Kidney capillary endothelial cell (primary cell): ENCODE measurements at regions not wholly inside any gene's neighbourhood (a gene's known extent, or its start where the extent isn't known, plus 50 kb on each side); places are given as distances from the start of the nearest gene placed in this dataset.

ENCODE experiments used
- DNase-seq: peaks from one replicate; pipeline ENCODE4 v3.0.0-alpha.2; 2018; ENCODE audit warnings: low spot score

DNA sequence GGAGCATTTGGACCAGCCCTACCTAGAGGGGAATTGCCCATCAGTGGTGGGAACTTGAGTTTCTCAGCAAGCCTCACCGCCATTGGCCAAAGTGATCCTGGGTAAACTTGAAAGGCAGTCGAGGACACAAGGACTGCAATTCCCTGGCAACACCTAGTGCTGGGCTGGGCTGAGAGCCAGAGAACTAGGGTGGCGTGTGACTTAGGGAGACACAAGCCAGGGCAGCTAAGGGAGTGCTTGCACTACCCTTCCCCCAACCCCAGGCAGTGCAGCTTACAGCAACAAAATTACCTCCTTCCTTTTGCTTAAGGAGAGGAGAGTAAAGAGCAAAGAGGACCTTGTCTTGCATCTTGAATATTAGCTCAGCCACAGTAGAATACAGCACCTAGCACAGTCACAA lies 176.9 kb upstream of the PRMT6 start:
- no peak for DNase-seq

DNA sequence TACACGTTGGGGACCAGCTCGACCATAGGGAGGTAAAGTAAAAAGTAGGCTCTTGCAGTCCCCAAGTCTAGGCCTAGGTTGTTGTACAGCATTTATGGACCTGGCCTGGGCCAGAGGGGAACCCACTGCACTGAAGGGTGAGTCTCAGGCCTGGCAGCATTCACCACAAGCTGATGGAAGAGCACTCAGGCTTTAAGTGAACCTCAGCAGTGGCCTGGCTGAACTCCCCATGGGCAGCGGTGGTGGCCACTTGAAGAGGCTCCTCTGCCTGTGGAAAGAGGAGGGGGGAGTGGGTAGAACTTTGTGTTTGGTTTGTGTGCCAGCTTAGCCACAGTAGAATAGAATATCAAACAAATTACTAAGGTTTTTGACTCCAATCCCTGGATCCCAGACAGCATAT lies 176.2 kb upstream of the PRMT6 start:
- no peak for DNase-seq

DNA sequence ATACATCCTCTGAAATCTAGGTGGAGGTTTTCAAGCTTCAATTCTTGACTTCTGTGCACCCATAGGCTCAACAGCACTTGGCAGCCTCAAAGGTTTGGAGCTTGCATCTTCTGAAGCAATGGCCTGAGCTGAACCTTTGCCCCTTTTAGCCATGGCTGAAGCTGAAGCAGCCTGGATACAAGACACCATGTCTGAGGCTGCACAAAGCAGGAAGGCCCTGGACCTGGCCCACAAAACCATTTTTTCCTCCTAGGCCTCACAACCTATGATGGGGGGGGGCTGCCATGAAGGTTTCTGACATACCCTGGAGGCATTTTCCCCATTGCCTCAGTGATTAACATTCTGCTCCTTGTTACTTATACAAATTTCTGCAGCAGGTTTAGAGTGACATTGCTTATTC lies 173.3 kb upstream of the PRMT6 start:
- no peak for DNase-seq

DNA sequence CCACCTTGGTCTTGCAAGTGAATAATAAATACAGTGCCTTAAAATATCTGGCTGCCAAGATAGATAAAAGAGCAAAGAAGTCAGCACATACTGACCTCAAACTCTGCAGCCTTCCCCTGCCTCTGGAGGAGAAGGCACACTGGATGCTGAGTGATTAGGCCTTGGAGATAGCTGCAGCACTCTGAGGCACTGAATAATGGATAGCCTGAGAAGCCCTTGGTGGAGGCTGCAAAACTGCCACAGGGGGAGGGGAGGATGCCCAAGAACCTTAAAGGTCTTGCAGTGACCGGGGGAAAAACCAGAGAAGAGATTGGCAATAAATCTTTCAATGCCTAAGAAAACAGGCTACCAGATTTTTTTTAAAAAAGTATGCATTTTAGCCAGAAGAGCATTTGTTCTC lies 167.4 kb upstream of the PRMT6 start:
- DNase-seq = no peak

DNA sequence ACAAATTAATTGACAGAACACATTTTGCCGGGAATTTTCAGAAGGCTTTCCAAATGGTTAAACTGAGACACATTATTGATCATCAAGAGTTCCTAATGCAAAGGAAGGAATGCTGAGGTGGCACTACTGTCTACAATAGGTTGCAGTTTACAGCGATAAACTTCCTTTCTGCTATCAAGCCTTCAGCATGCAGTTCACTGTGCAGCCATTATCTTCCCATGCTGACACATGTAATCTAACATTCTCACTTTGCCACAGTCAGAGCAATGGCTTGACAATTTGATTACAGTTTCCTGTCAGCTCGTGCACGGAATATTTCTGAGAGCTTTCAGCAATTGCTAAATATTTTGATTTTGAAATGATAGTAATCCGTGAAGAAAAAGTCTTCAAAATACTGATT lies 166.9 kb upstream of the PRMT6 start:
- DNase-seq = no peak

DNA sequence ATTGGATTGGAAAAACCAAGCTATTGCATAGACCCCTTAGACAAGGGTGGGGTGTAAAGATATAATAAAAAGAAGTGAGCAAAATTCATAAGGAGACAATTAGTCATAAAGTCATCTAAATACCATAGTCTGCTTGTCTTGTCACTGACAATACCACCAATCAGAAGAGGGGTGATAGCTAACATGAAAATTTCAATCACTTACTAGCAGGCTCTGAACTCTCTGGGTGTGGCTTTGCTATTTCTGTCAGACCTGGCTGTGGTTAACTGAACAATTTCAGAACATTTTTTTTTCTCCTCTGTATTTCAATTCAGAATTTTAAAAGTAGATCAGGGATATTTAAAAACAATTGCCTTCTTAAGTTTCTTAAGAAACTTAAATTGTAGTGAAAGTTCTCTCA lies 158.5 kb upstream of the PRMT6 start:
- no peak for DNase-seq

DNA sequence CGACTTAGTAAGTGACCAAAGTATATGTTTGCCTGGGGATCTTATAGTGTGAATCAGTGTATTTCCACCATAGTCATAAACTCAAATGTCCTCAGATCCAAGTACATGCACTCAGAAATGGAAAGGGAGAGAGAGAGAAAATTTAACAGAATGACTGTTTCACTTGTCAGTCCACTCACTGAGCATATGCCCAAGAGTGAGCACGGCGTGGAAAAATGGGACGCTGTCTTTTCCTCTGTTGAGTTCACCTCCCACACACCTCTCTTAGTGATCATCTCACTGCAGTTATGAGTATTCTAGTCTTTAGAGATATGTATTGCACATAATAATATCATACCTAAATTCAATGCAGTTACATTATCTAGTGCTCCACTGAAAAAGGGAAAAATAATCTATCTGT lies 156.8 kb upstream of the PRMT6 start:
- no peak for DNase-seq

DNA sequence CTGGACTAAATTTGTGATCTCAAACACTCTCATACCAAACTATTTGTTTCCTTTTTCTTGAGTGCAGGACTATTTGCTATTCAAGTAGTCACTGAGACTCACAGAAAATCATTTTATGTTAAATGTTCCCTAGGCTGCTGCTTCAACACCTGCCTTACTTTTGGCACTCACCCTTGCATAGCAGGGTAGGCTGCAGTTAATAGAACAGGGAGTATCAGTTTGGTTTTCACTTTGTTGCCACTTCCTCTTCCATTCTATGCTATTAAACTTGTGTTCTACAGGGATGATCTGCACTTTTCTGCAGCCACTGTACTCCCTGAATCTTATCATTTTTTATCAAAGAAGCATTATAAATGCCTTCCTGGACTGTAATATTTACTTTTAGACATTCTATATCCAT lies 148.7 kb upstream of the PRMT6 start:
- DNase-seq = no peak

DNA sequence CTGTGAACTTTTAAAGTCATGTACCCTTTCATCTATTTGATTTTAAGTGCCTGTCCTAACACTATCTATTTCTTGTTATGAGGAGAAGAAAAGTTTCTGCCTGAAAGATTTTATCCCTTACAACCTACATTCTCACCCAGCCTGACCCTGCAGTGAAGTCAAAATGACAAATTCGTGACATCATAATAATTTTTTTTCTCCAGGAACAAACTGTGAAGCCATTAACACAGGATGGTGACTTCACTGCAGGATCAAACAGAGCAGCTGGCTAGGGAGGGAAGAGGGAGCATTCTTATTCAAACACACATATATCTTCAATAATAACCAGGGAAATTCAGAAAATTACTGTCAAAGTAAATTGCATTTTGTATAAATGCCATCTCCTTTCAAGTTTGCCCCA lies 147.8 kb upstream of the PRMT6 start:
- no peak for DNase-seq

DNA sequence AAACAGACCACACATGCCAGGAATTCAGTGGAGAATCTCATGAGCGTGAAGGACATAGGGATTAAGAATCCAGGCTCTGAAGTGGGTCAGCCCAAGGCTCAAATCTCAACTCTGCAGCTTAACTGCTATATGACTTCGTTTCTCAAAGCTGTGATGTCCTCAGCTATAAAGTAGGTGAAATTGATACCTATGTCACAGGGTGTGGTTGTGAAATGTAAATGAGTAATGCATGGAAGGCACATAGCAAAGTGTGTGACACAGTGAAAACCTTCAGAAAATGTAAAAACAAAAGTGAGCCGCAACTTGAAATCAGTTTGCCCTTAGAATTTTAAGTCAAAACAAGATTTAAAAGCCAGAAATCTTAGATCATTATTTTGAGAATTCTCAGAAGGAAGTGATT lies 145.7 kb upstream of the PRMT6 start:
- DNase-seq = no peak

DNA sequence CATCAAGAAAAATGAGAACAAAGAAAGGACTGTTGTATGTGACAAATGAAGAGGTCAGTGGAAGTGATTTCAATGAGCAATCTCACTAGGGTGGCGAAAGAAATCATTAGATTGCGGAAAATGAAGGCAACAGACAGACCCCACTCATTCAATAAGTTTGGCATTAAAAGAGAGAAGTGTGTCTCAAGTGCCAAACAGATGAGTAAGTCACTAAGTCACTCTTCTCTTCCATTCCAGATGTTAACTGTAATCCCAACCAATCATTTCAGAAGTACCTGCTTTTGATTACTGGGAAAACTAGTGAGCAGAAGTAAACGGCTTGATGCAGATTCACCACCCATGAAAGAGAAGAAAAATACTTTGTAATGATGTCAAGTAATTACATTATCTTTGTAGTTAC lies 144.3 kb upstream of the PRMT6 start:
- no peak for DNase-seq

DNA sequence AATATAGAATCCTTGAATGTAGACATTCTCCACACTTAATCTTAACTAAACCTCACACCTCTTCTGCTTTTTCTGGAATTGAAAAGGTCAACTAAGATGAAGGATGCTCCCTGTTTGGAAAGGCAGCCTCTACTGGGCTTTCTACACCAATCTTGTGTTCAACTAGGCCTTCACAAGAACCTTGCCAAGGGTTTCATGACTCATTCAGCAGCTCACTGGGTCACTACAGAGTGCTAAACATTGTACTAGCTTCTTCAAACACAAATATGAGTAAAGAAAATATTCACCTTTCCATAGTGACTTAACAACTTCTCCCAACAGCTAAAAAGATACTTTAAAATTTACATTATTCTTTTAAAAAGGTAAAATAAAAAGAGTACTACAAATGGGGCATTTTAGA lies 135.3 kb upstream of the PRMT6 start:
- no peak for DNase-seq

DNA sequence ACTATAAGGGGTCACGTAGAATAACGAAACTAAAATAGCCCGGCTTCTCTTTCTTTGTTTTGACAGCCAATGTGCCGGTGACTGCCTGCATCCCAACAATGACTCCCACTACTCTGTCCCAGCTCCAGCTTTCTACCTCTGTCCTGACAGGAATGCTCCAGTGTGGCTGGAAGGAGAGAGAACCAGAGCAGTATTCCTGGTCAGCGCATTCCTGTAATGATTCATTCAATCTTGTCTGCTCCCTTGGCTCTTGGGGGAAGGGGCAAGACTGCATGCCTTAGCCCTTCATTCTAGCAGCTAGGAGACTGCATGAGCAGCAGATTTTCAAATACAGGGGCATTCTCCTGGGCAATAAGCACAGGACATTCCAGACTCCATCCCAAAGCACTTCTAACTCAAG lies 132.1 kb upstream of the PRMT6 start:
- DNase-seq = peak; percentile 36

DNA sequence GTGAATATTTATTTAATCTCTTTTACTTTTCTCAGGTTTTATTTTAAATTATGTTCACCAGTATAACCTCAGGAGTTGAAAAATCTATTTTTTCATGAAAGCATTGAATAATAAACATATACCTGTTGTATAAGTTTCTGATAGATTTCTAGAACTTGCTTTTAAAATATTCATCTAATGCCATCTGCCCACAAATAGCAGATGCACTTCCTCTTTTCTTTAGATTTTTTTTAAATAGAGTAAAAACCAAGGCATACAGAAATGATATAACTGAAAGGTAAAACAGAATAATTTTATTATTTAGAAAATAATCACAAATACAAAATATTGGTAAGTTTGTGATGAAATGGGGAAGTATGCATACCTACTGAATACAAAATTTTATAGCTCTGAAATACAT lies 130.7 kb upstream of the PRMT6 start:
- DNase-seq = no peak

DNA sequence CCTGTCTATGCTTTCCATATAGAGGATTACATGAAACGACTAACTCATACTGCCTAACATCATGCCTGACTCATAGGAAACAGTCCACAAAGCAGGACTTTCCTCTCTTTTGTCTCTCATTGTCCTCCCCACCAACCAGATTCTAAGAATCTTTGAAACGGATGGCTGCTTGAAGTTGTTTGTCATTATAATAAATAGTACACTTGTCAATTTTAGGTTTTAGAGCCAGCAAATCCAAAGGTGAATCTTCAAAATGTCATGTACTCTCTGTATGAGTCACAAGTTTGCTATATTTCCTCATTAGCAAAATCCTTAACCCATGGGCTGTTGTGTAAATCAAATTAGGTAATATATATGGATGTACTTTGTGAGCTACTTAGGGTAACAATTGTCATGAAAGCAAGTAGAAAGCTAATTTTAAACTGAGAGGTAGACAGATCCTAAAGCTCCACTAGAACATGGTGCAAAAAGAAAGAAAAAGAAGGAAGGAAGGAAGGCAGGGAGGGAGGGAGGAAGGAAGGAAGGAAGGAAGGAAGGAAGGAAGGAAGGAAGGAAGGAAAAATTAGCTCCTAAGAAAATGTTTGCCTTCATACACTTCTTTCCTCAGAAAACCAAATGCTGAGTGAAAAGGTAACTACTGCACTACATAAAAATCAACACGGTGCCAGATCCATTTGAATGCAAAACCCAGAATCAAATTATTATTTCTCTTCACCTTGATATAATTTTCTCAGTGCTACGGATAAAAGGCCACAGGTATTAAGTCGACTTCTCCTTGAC lies 129.5 kb upstream of the PRMT6 start:
- DNase-seq = peak; percentile 89

DNA sequence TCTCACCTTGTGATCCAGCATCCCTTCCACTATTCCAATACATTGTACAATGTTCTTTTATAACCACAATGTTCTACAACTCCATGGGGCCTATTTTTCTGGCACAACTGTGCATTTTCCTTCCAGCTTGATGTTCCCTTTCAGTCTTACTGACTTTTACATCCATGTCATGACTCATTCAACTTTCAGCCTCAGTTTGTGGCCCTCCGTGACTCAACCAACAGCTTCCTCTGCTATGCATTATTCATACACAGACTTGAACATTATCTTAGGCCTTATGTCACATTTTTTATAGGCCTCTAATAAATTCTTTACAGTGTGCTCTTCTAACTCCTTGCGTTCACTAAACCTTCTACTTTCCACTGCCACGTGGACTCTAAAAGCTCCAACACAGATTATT lies 119.4 kb upstream of the PRMT6 start:
- DNase-seq = peak; percentile 86

DNA sequence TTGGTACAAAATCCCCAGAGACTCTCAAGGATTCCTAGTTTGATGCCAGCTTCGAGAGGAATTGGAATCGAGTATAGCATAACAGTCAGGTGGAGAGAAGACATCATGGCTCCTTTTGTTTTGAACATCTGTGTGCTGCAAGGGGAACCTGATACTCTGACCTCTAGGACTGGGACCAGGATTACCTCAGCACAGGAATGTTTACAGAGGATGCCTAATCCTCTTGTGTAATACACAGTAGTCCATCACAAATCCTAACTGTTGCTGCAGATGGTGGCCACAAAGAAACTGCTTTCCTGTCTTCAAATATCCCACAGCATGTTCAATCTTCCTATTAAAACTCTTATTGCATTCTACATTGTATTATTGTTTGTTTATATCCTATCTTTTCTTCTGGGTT lies 111.8 kb upstream of the PRMT6 start:
- DNase-seq = no peak

DNA sequence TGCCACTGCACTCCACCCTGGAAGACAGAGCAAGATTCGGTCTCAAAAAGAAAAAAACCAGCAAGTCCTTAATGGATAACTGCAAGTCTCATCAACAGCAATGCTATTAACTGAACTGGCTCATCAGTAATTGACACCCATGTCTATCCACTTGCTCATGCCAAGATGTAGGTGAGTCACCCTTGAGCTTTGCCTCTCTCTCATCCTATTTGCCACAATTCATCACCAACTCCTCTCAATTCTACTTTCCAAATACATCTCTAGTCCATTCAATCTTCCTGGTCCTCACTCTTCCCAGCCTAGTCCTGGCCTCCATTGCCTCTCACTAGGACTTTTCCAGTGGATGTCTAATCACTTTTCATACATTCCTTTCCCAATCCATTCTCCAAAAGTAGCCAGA lies 103.7 kb upstream of the PRMT6 start:
- DNase-seq = no peak

DNA sequence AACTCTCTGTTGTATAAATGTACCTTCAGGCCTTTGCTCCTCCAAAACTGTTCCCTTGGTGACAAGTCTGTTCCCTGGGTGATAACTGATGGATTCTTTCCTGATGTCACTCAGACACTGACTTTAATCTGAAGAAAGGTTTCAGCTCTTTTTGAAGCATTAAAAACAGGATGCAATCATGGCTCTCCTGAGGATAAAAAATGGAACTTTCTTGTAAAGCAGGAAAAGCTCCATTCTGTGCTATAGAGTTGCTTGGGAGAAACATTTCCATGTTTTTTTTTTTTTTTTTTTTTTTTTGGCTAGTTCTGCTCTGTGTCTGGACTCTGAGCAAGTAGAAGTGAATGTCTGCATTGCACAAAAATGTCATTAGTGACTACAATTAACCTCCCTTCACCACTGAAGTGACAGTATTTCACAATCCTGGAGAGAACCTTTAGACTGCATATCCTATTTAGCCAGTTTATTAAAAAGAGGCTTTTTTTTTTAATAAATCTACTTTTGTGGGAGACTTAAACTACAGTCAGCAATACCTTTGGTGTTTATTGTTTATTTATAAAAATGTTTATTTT lies 101.7 kb upstream of the PRMT6 start:
- no peak for DNase-seq

DNA sequence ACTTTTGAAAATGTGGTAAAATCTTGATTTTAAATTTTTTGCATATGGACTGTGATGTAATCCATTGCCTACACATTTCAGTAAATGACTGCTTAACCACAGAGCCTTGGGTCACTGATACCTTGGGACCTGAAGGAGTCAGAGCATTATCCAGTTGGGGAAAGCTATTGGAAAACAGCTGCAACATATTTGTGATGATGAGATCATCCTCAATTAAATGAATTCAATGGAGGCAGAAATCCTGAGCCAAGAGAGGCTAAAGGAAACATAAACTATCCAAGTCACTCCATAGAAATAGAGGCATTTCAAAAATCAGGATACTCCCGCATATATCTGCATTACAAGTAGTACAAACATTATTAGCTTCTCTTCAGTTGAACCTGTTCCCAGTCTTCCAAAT lies 99.8 kb upstream of the PRMT6 start:
- DNase-seq = no peak

DNA sequence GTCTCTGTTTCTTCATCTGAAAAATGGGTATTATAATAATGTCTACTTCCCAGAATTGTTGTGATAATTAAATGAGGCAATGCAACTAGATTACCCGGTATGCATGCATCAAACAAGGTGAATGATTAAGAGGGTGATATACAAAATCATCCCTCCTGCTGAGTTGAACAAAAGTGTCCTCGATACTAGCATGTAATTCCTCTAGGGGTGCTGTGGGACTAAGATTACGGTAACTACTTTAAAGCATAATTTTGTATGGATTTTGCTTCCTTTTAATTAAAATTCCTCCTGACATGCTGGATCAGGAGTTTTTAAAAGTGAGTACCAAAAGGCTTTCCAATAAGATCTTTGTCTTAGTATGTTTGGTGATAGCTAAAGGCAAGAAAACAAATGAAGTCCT lies 98.7 kb upstream of the PRMT6 start:
- DNase-seq = no peak

DNA sequence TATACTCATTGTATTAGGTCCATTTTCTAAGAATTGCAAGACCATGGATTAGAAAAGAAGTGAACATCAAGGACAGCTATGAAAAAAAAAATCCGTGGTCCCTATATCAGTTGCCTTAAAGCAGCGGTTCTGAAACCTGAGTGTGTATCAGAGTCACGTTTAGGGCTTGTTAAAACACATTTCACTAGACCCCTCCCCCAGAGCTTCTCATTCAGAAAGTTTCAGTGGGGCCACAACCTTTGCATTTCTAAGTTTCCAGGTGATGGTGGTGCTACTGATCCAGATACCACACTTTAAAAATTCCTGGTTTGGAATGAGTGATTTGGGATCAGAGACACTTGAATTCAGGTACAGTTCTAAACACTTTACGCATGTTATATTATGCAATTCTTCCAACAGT lies 96.1 kb upstream of the PRMT6 start:
- DNase-seq = no peak

DNA sequence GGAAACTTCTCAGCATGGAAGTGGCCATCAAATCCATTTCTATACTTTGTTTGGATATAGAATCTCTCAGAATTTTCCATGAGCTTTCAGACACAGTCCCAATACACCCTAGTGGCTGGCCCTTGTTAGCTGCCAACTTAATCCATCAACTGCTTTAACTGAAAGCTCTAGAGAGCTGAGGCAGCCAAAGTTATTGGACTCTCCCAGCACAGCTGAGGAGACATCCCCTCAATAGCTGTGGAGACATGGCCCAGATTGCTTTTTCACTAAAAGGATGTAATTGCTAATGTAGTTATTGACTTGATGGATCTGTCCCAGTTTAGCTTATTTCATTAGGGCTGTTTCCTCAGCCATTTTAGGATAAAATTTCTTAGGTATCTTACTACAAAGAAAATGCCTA lies 94.8 kb upstream of the PRMT6 start:
- no peak for DNase-seq

DNA sequence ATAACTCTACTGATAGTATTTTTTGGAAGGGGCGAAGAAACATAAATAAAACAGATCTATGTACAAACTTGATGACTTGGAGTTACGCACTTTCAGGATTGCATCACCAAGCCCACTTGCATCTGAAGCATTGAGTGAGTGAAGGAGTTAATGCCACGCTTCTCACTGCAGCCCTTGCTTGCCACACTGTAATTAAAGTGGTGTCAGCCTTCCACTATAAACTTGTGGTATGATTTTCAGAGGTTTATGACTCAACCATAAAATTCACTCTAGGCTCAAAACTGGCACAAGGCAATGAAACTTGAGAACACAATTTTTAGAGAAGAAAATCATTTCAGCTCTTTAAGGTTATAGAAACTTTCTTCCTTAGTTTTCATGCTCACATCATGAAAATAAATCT lies 93.9 kb upstream of the PRMT6 start:
- no peak for DNase-seq
